Endothelial cell of umbilical vein (primary cell): ENCODE measurements at regions not wholly inside any gene's neighbourhood (a gene's known extent, or its start where the extent isn't known, plus 50 kb on each side); places are given as distances from the start of the nearest gene placed in this dataset.

ENCODE experiments used
- BruUV-seq: library from RNA; stranded (reverse); fragments of 400-500 nt; replicated peaks from 2 replicates; lab custom pipeline; 2021; lab: Mats Ljungman, UMichigan
- CTCF ChIA-PET: fragments of 300-600, 350-600 bp; sonication (Branson Sonifier 250); formaldehyde crosslinking; loops from one replicate; lab custom pipeline; 2021; ENCODE audit warnings: antibody characterized with exemption, inconsistent platforms; lab: Charles Lee
- POLR2A ChIA-PET: fragments of 300-600, 350-600 bp; sonication (Branson Sonifier 250); formaldehyde crosslinking; loops from one replicate; lab custom pipeline; 2021; ENCODE audit warnings: antibody characterized with exemption, inconsistent platforms; lab: Charles Lee
- DNase-seq: peaks from one replicate; pipeline ENCODE4 v3.0.0-alpha.2; 2011; ENCODE audit warnings: low read depth, low spot score
- FAIRE-seq: peaks from 2 replicates; lab custom pipeline; 2011; peaks lifted over from hg19 to GRCh38; lab: Jason Lieb, UNC
- H2AFZ ChIP-seq: 2 replicates; pipeline ENCODE4 v1.6.0; 2012; ENCODE audit warnings: low read depth, low read length, control low read depth, inconsistent platforms
- H3K27ac ChIP-seq: 2 replicates; pipeline ENCODE4 v1.5.1; 2011; ENCODE audit warnings: low read depth, mild to moderate bottlenecking, control low read depth, low read length, moderate library complexity; ENCODE audit not compliant: insufficient read depth
- H3K27me3 ChIP-seq, 2 experiments: 2 replicates each; pipeline versions ENCODE4 v1.6.0 to v1.6.1; 2011; ENCODE audit warnings: low read length in 2 of 2, mixed read lengths in 1 of 2; ENCODE audit not compliant: control insufficient read depth in 2 of 2, insufficient read depth in 2 of 2
- H3K36me3 ChIP-seq, 2 experiments: 2 replicates in 1 of 2; 3 replicates in 1 of 2; pipeline ENCODE4 v1.5.1; 2011; ENCODE audit warnings: low read length in 2 of 2, mild to moderate bottlenecking in 1 of 2, moderate library complexity in 1 of 2; ENCODE audit not compliant: control insufficient read depth in 2 of 2, insufficient read depth in 2 of 2; ENCODE audit errors: extremely low read depth in 1 of 2
- H3K4me1 ChIP-seq: 3 replicates; pipeline ENCODE4 v1.5.1; 2011; ENCODE audit warnings: mild to moderate bottlenecking, low read length; ENCODE audit not compliant: control insufficient read depth, insufficient read depth; ENCODE audit errors: extremely low read depth
- H3K4me2 ChIP-seq: 2 replicates; pipeline ENCODE4 v1.6.1; 2011; ENCODE audit warnings: low read length, control low read depth, mixed read lengths; ENCODE audit not compliant: insufficient read depth
- H3K4me3 ChIP-seq, 3 experiments: fragments of 200-600 bp in 1 of 3; sonication (generic), shearing (Covaris generic) in 1 of 3; replicated peaks in 1 of 3; 2 replicates each; pipeline ENCODE4 v1.5.1; 2011 to 2016; ENCODE audit warnings: control low read depth in 3 of 3, low read length in 3 of 3, mild to moderate bottlenecking in 2 of 3, inconsistent platforms in 1 of 3, low read depth in 1 of 3, moderate library complexity in 1 of 3; ENCODE audit not compliant: insufficient read depth in 1 of 3
- H3K79me2 ChIP-seq: 2 replicates; pipeline ENCODE4 v1.6.0; 2012; ENCODE audit warnings: low read length, inconsistent platforms; ENCODE audit not compliant: control insufficient read depth, insufficient read depth
- H3K9ac ChIP-seq: replicated peaks from 2 replicates; pipeline ENCODE3; 2011; ENCODE audit warnings: low read length, control low read depth; ENCODE audit not compliant: insufficient read depth; ENCODE audit errors: extremely low read depth
- H3K9me1 ChIP-seq: replicated peaks from 3 replicates; pipeline ENCODE4 v1.6.0; 2011; ENCODE audit warnings: mild to moderate bottlenecking, low read length; ENCODE audit not compliant: control insufficient read depth, insufficient read depth; ENCODE audit errors: extremely low read depth
- H3K9me3 ChIP-seq: replicated peaks from 2 replicates; pipeline ENCODE4 v1.5.1; 2012; ENCODE audit warnings: low read length, inconsistent platforms; ENCODE audit not compliant: control insufficient read depth, insufficient read depth
- H4K20me1 ChIP-seq: replicated peaks from 2 replicates; pipeline ENCODE3; 2011; ENCODE audit warnings: mild to moderate bottlenecking, low read length; ENCODE audit not compliant: control insufficient read depth, insufficient read depth; ENCODE audit errors: extremely low read depth
- CTCF ChIP-seq, 2 donors: IDR thresholded peaks; 1 replicate in 1 of 2; 2 replicates in 1 of 2; pipeline ENCODE4 v1.5.1; 2011; ENCODE audit warnings: low read length in 2 of 2, mild to moderate bottlenecking in 2 of 2, moderate library complexity in 2 of 2, control low read depth in 1 of 2, inconsistent platforms in 1 of 2, low read depth in 1 of 2; ENCODE audit not compliant: insufficient read depth in 1 of 2; ENCODE audit errors: extremely low read depth in 1 of 2
- EZH2 ChIP-seq: IDR thresholded peaks from 2 replicates; pipeline ENCODE4 v1.6.1; 2012; ENCODE audit warnings: borderline replicate concordance, low read depth, mild to moderate bottlenecking, moderate library complexity, low read length, inconsistent platforms; ENCODE audit not compliant: severe bottlenecking
- FOS ChIP-seq: IDR thresholded peaks from 2 replicates; pipeline ENCODE4 v1.6.1; 2011; ENCODE audit warnings: mild to moderate bottlenecking, low read length, moderate library complexity, borderline replicate concordance; ENCODE audit not compliant: insufficient read depth
- GATA2 ChIP-seq: IDR thresholded peaks from 2 replicates; pipeline ENCODE4 v1.7.0; 2011; ENCODE audit warnings: low read depth, mild to moderate bottlenecking, moderate library complexity, mixed read lengths, low read length; ENCODE audit not compliant: insufficient read length, insufficient read depth
- JUN ChIP-seq: IDR thresholded peaks from 2 replicates; pipeline ENCODE4 v1.6.1; 2011; ENCODE audit warnings: borderline replicate concordance, low read depth; ENCODE audit not compliant: insufficient read length, insufficient read depth
- MAX ChIP-seq: IDR thresholded peaks from 2 replicates; pipeline ENCODE4 v1.6.1; 2011; ENCODE audit not compliant: insufficient read depth, insufficient read length
- MYC ChIP-seq: IDR thresholded peaks from one replicate; pipeline ENCODE4 v1.6.1; 2011; ENCODE audit warnings: mild to moderate bottlenecking, low read depth, low read length
- POLR2A ChIP-seq: IDR thresholded peaks from 2 replicates; pipeline ENCODE4 v1.6.1; 2012; ENCODE audit warnings: low read depth, mild to moderate bottlenecking, control low read depth, low read length
- dilution Hi-C: fragments of 300-500 bp; cut with MboI; formaldehyde crosslinking; loops from one replicate; pipeline ENCODE4 v1.15.0; 2019; ENCODE audit warnings: low sequenced_read_pairs; ENCODE audit not compliant: extremely low pct_ligation_motif_present
- intact Hi-C: fragments of 100-400 bp; cut with micrococcal nuclease; formaldehyde crosslinking; loops from one replicate; pipeline ENCODE4 v1.10.0; 2022

- H3K4me3 ChIP-seq, result no peak overlapping the region
- TF ChIP-seq MYC (no peak), FOS (no peak), JUN (no peak), POLR2A (no peak), EZH2 (no peak), MAX (no peak), GATA2 (no peak), CTCF (IDR thresholded peaks at IDR 0.05; ENCODE audit: extremely low read depth in 1 of 2, insufficient read depth in 1 of 2, low read depth in 1 of 2, low read length in 2 of 2) (no peak)
- no peaks in the 10 kb centered on the region for H4K20me1 ChIP-seq
- dilution Hi-C loops, result no loop called here
- H3K9me3 ChIP-seq, result no peaks in the 10 kb centered on the region
- BruUV-seq, result no TSS peak
- H3K4me2 ChIP-seq, result no peak overlapping the region
- FAIRE-seq (no peak), DNase-seq (no peak)
- ChIA-PET CTCF (no interaction called here), POLR2A (no interaction called here)
- H3K4me1 ChIP-seq, result no peaks in the 10 kb centered on the region
- no peak overlapping the region for H2AFZ ChIP-seq
- no peaks in the 10 kb centered on the region for H3K79me2 ChIP-seq
- H3K27me3 ChIP-seq, result no peaks in the 10 kb centered on the region
- no peaks in the 10 kb centered on the region for H3K36me3 ChIP-seq
- no peaks in the 10 kb centered on the region for H3K9me1 ChIP-seq
- intact Hi-C loops, result no loop called here
- H3K27ac ChIP-seq, result no peak overlapping the region
- H3K9ac ChIP-seq, result no peak overlapping the region
Measured at GRCh38 chr2:81087646-81088045, 783.1 kb upstream of the LRRTM1 start.
